IgD-negative memory B cell (primary cell): ENCODE measurements at regions not wholly inside any gene's neighbourhood (a gene's known extent, or its start where the extent isn't known, plus 50 kb on each side); places are given as distances from the start of the nearest gene placed in this dataset.

Source experiments
- H3K27ac Mint-ChIP-seq, 3 donors: one replicate each; pipeline ENCODE4 v1.8.0; 2020 to 2022; ENCODE audit warnings: mild to moderate bottlenecking in 3 of 3, mixed read lengths in 3 of 3, moderate library complexity in 1 of 3
- H3K27me3 Mint-ChIP-seq: one replicate; pipeline ENCODE4 v1.8.0; 2021; ENCODE audit warnings: mixed read lengths
- H3K36me3 Mint-ChIP-seq: one replicate; pipeline ENCODE4 v1.8.0; 2020; ENCODE audit warnings: mild to moderate bottlenecking, mixed read lengths
- H3K4me1 Mint-ChIP-seq, 3 donors: one replicate each; pipeline ENCODE4 v1.8.0; 2020 to 2022; ENCODE audit warnings: mixed read lengths in 3 of 3, mild to moderate bottlenecking in 1 of 3
- H3K4me3 Mint-ChIP-seq, 4 donors: one replicate each; pipeline ENCODE4 v1.8.0; 2020 to 2022; ENCODE audit warnings: mild to moderate bottlenecking in 4 of 4, mixed read lengths in 4 of 4, moderate library complexity in 3 of 4
- H3K9me3 Mint-ChIP-seq, 3 donors: one replicate each; pipeline ENCODE4 v1.8.0; 2020 to 2021; ENCODE audit warnings: mixed read lengths in 3 of 3, mild to moderate bottlenecking in 1 of 3

DNA sequence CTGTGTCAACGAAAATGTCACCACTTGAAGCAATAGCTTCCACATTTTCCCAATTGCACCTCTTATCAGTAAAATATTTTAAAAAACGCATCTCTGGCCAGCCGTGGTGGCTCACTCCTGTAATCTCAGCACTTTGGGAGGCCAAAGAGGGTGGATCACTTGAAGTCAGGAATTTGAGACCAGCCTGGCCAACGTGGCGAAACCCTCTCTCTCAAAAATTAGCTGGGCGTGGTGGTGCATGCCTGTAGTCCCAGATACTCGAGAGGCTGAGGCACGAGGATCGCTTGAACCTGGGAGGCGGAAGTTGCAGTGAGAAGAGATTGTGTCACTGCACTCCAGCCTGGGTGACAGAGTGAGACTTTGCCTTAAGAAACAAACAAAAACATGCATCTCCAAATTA, 210.1 kb upstream of the CHD1 start:
- no peak overlapping the region for H3K27ac Mint-ChIP-seq
- no peaks in the 10 kb centered on the region for H3K4me1 Mint-ChIP-seq
- no peak overlapping the region for H3K4me3 Mint-ChIP-seq
- H3K27me3 Mint-ChIP-seq = peaks cover 8% of the 10 kb centered on the region
- H3K9me3 Mint-ChIP-seq = peaks cover 0 to 12% (median 2%) of the 10 kb centered on the region in 3 donors
- H3K36me3 Mint-ChIP-seq = no peaks in the 10 kb centered on the region

DNA sequence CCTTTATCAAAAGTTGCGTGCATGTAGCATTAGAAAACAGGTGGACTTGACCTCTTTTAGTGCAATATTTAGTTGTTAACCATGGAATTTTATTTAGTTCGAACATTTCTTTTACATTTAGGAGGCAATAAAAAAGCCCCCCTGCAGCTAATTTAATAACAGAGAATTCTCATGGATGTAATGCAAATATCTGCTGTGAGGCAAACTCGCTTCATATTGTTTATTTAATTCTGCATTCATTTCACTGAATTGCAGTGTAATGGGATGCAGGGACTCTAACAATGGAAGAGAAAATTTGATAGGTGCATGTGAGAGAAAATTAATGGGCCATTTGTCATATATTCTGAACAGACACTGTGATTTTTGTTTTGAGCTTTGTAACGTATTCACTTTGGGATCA, 205.1 kb upstream of the CHD1 start:
- Mint-ChIP-seq H3K4me3 (no peak overlapping the region), H3K9me3 (no peaks in the 10 kb centered on the region), H3K27me3 (peaks cover 8% of the 10 kb centered on the region), H3K27ac (no peak overlapping the region), H3K4me1 (no peaks in the 10 kb centered on the region), H3K36me3 (no peaks in the 10 kb centered on the region)

DNA sequence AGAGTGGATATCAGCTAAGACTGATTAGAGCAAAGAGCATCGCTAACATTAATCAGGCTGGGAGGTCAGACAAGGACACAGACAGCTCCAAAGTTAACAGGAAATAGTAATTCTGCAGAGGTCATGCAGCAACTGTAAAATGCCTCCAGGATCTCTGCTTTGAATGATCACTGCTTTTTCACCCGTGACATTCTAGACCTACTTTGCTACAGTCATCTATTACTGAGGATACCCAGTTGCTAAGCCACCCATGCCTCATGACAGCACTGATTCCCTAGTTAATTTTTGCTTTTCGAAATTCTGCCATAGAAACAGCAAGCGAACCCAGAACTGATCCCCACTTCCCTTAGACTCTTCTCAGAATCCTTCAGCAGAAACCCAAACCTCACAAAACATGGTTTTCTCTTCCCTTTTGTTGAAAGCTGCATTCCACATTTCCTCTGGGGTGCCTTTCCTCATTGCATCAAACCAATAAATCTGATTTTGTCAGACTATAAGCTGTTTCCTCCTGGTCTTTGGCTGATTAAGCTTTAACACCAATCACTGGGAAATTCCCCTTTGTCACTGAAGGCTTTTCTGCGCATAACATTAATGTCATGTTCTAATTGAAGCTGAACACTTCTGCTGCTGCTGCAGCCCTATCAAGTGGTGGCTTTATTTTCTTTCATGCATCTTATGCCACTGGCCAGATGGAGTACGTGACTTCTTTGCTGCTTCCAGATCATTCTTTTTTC, 201.1 kb upstream of the CHD1 start:
- no peak overlapping the region for H3K27ac Mint-ChIP-seq

GRCh38 chr5:99122976-99123375, 194.2 kb upstream of the CHD1 start:
- H3K4me3 Mint-ChIP-seq = peak overlapping the region in 1 of 4 donors; percentile 2
- H3K4me1 Mint-ChIP-seq = no peaks in the 10 kb centered on the region
- H3K36me3 Mint-ChIP-seq = no peaks in the 10 kb centered on the region
- no peak overlapping the region for H3K27ac Mint-ChIP-seq
- peaks cover 0 to 4% (median 1%) of the 10 kb centered on the region in 3 donors for H3K9me3 Mint-ChIP-seq
- no peaks in the 10 kb centered on the region for H3K27me3 Mint-ChIP-seq

More for the DNA sequence above, 201.1 kb upstream of the CHD1 start:
- H3K9me3 Mint-ChIP-seq = peaks cover 0 to 4% (median 1%) of the 10 kb centered on the region in 3 donors
- H3K4me1 Mint-ChIP-seq = no peaks in the 10 kb centered on the region
- no peaks in the 10 kb centered on the region for H3K27me3 Mint-ChIP-seq
- no peaks in the 10 kb centered on the region for H3K36me3 Mint-ChIP-seq
- no peak overlapping the region for H3K4me3 Mint-ChIP-seq

DNA sequence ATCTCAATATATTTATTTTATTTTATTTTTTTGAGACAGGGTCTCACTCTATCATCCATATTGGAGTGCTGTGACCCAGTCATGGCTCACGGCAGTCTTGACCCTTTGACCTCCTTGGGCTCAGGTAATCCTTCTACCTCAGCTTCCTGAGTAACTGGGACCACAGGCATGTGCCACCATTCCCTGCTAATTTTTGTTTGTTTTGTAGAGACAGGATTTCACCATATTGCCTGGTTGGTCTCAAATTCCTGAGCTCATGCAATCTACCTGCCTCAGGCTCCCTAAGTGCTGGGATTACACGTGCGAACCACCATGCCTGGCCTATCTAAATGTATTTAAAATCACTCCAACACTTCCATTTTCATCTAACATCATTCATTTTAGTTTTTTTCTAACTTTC, 190.5 kb upstream of the CHD1 start:
- Mint-ChIP-seq H3K9me3 (no peaks in the 10 kb centered on the region), H3K4me1 (no peaks in the 10 kb centered on the region), H3K27ac (no peak overlapping the region), H3K27me3 (no peaks in the 10 kb centered on the region), H3K4me3 (no peak overlapping the region), H3K36me3 (no peaks in the 10 kb centered on the region)

DNA sequence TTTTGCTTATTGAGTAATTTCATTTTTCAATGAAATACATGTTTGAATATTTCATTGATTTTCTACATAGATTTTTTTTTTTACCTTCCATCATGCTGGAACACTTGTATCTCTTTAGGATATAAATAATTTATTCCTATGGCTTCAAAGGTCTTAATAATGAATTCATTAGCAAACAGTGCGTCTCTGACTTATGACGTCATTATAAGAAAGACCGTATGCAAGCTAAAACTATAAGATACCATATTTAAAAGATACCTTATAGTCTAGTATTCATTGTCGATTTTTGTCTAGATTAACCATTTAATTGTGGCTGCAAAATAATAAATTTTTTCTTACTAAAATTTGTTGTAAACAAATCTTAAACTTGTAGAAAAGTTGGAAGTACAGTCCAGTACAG, 187.7 kb upstream of the CHD1 start:
- Mint-ChIP-seq H3K9me3 (no peaks in the 10 kb centered on the region), H3K4me1 (no peaks in the 10 kb centered on the region), H3K27ac (no peak overlapping the region)

GRCh38 chr5:99109894-99110293, 181.1 kb upstream of the CHD1 start:
- no peaks in the 10 kb centered on the region for H3K36me3 Mint-ChIP-seq
- H3K9me3 Mint-ChIP-seq = no peaks in the 10 kb centered on the region
- no peaks in the 10 kb centered on the region for H3K27me3 Mint-ChIP-seq
- no peak overlapping the region for H3K27ac Mint-ChIP-seq
- no peak overlapping the region for H3K4me3 Mint-ChIP-seq
- no peaks in the 10 kb centered on the region for H3K4me1 Mint-ChIP-seq

More for the DNA sequence above, 187.7 kb upstream of the CHD1 start:
- Mint-ChIP-seq H3K27me3 (no peaks in the 10 kb centered on the region), H3K36me3 (no peaks in the 10 kb centered on the region), H3K4me3 (no peak overlapping the region)

- Mint-ChIP-seq H3K4me1 (no peaks in the 10 kb centered on the region), H3K9me3 (no peaks in the 10 kb centered on the region), H3K36me3 (no peaks in the 10 kb centered on the region), H3K27me3 (no peaks in the 10 kb centered on the region), H3K4me3 (no peak overlapping the region), H3K27ac (no peak overlapping the region)
Measured at GRCh38 chr5:99105216-99105615, 176.4 kb upstream of the CHD1 start.

DNA sequence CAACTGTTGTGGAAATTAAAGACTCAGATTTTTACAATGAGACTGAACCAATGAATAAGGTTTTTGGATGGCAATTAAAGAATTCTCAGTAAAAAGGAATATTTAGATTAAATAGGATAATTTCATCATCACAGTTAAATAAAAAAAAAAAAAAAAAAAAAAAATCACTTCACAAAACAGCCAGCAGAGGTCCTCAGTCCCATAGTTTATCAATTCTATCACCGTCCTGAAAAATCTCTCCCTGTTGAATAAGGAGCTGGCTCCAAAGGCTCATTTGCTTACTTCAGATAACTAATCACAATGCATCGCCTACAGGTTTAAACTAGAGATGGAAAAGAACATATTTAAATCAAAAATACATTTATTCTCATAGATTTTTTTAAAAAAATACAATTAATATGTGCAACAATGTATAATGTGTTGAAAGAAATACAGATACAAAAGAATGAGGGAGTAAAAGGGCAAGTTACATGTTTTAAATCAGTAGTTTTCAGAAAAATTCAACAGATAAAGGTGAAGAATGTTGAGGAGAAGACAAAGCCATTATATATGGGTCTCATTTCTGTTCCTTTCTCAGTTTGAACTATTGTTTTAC, 175.8 kb upstream of the CHD1 start:
- Mint-ChIP-seq H3K27ac (no peak overlapping the region), H3K27me3 (no peaks in the 10 kb centered on the region)

DNA sequence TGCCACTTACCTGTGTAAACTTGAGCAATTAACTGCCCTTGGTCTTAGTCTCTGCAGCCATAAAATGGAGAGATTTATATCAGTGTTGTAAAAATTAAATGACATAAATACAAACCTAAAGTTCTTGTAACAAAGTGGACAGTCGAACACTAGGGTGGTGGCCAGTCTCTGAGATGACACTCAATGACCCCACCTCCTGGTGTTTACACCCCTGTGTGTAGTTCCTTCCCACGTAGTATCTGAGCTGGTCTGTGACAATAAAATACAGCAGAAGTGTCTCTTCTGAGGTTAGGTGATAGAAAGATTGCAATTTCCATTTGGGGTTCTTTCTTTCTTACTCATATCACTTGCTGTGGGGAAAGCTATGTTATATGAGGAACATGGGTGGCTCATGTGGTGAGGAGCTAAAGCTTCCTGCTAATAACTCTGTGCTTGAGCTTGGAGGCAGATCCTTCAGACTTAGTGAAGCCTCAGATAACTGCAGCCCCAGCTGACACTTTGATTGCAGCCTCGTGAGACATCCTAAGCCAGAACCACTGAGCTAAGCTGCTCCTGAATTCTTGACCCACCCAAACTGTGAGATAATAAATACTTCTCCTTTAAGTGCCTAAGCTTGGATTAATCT, 173.4 kb upstream of the CHD1 start:
- Mint-ChIP-seq H3K27ac (no peak overlapping the region), H3K9me3 (no peaks in the 10 kb centered on the region), H3K27me3 (no peaks in the 10 kb centered on the region), H3K36me3 (peaks cover 1% of the 10 kb centered on the region), H3K4me1 (no peaks in the 10 kb centered on the region), H3K4me3 (no peak overlapping the region)

More for the DNA sequence above, 175.8 kb upstream of the CHD1 start:
- Mint-ChIP-seq H3K4me3 (no peak overlapping the region), H3K9me3 (no peaks in the 10 kb centered on the region), H3K36me3 (no peaks in the 10 kb centered on the region), H3K4me1 (no peaks in the 10 kb centered on the region)

DNA sequence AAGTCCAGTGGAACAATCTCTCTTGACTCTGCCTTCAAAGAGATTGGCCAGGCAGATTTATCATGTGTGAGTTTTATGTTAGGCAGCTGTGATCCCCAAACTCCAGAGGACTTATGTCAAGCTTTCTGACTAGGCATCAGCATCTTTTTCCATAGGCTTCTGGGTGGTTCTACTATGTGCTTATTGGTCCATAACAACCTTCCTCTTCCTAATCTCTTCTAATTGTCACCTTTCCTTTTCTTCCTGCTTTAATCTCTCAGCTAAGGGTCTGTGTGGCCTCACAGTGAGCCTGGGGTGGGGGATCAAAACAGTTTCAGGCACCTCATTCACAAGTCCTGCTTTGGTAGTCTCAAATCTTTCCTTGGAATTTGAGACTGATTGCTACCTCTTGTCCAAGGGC, 170.9 kb upstream of the CHD1 start:
- H3K4me1 Mint-ChIP-seq = no peaks in the 10 kb centered on the region
- H3K4me3 Mint-ChIP-seq = no peak overlapping the region
- H3K27me3 Mint-ChIP-seq = no peaks in the 10 kb centered on the region
- H3K27ac Mint-ChIP-seq = no peak overlapping the region
- no peaks in the 10 kb centered on the region for H3K9me3 Mint-ChIP-seq
- H3K36me3 Mint-ChIP-seq = peaks cover 1% of the 10 kb centered on the region

- peaks cover 2% of the 10 kb centered on the region for H3K27me3 Mint-ChIP-seq
- no peak overlapping the region for H3K27ac Mint-ChIP-seq
- no peak overlapping the region for H3K4me3 Mint-ChIP-seq
- no peaks in the 10 kb centered on the region for H3K9me3 Mint-ChIP-seq
- H3K4me1 Mint-ChIP-seq = no peaks in the 10 kb centered on the region
- H3K36me3 Mint-ChIP-seq = no peaks in the 10 kb centered on the region
Measured at GRCh38 chr5:99089822-99090549, 161.2 kb upstream of the CHD1 start.

GRCh38 chr5:99088309-99088708, 159.5 kb upstream of the CHD1 start:
- Mint-ChIP-seq H3K4me3 (no peak overlapping the region), H3K36me3 (no peaks in the 10 kb centered on the region), H3K9me3 (no peaks in the 10 kb centered on the region), H3K27ac (no peak overlapping the region), H3K4me1 (no peaks in the 10 kb centered on the region), H3K27me3 (peaks cover 2% of the 10 kb centered on the region)

GRCh38 chr5:99083197-99083596, 154.4 kb upstream of the CHD1 start:
- Mint-ChIP-seq H3K4me3 (no peak overlapping the region), H3K9me3 (no peaks in the 10 kb centered on the region), H3K36me3 (no peaks in the 10 kb centered on the region), H3K4me1 (no peaks in the 10 kb centered on the region), H3K27ac (no peak overlapping the region), H3K27me3 (peaks cover 4% of the 10 kb centered on the region)

- H3K27me3 Mint-ChIP-seq = peaks cover 6% of the 10 kb centered on the region
- H3K36me3 Mint-ChIP-seq = no peaks in the 10 kb centered on the region
- H3K4me1 Mint-ChIP-seq = peaks cover 2 to 4% (median 4%) of the 10 kb centered on the region in 3 donors
- no peak overlapping the region for H3K4me3 Mint-ChIP-seq
- no peak overlapping the region for H3K27ac Mint-ChIP-seq
- no peaks in the 10 kb centered on the region for H3K9me3 Mint-ChIP-seq
Measured at GRCh38 chr5:99081711-99082110, 152.9 kb upstream of the CHD1 start.
